NB4 (cell line): ENCODE measurements at regions not wholly inside any gene's neighbourhood (a gene's known extent, or its start where the extent isn't known, plus 50 kb on each side); places are given as distances from the start of the nearest gene placed in this dataset.

Experiments
- DNase-seq: peaks from one replicate; pipeline ENCODE4 v3.0.0; 2010; ENCODE audit warnings: low read depth
- H3K4me3 ChIP-seq: one replicate; pipeline ENCODE4 v1.5.1; 2011; ENCODE audit warnings: mild to moderate bottlenecking, low read depth, low read length, moderate library complexity
- CTCF ChIP-seq: IDR thresholded peaks from one replicate; pipeline ENCODE4 v1.5.1; 2012; ENCODE audit warnings: low read depth, low read length
- MAX ChIP-seq: IDR thresholded peaks from 2 replicates; pipeline ENCODE4 v1.6.1; 2011; ENCODE audit warnings: low read depth, low read length
- MYC ChIP-seq: IDR thresholded peaks from 2 replicates; pipeline ENCODE4 v1.6.1; 2011; ENCODE audit warnings: low read depth, low read length
- POLR2A ChIP-seq: IDR thresholded peaks from 2 replicates; pipeline ENCODE4 v1.6.1; 2011; ENCODE audit warnings: mild to moderate bottlenecking; ENCODE audit not compliant: insufficient read length; ENCODE audit errors: extremely low read depth

- TF ChIP-seq CTCF (no peak), MAX (no peak), MYC (no peak), POLR2A (no peak)
- no peak for DNase-seq
- H3K4me3 ChIP-seq = no peak overlapping the region
Observed at GRCh38 chr4:127055357-127055756, 577.4 kb upstream of the INTU start.

- DNase-seq = no peak
- H3K4me3 ChIP-seq = no peak overlapping the region
- TF ChIP-seq CTCF (no peak), POLR2A (no peak), MYC (no peak), MAX (no peak)
Observed at GRCh38 chr4:127069675-127070074, 563.1 kb upstream of the INTU start.

- no peak overlapping the region for H3K4me3 ChIP-seq
- no peak for TF ChIP-seq MAX
- TF ChIP-seq CTCF = no peak
- TF ChIP-seq POLR2A = no peak
- TF ChIP-seq MYC = no peak
- no peak for DNase-seq
Observed at GRCh38 chr4:127071443-127071842, 561.3 kb upstream of the INTU start.

- no peak for DNase-seq
- H3K4me3 ChIP-seq = no peak overlapping the region
- TF ChIP-seq POLR2A = no peak
- TF ChIP-seq CTCF = no peak
- no peak for TF ChIP-seq MYC
- no peak for TF ChIP-seq MAX
Observed at GRCh38 chr4:127080141-127080540, 552.6 kb upstream of the INTU start.

GRCh38 chr4:127081041-127081440, 551.7 kb upstream of the INTU start:
- TF ChIP-seq POLR2A (no peak), MAX (no peak), MYC (no peak), CTCF (no peak)
- no peak for DNase-seq
- no peak overlapping the region for H3K4me3 ChIP-seq

GRCh38 chr4:127082986-127083385, 549.8 kb upstream of the INTU start:
- no peak overlapping the region for H3K4me3 ChIP-seq
- DNase-seq = no peak
- TF ChIP-seq MAX (no peak), CTCF (no peak), MYC (no peak), POLR2A (no peak)
